Esophagus (tissue), 2 donors: ENCODE measurements at regions not wholly inside any gene's neighbourhood (a gene's known extent, or its start where the extent isn't known, plus 50 kb on each side); places are given as distances from the start of the nearest gene placed in this dataset.
"Not testable (repeated sequence)": the region's sequence is repeated elsewhere in the genome, so short reads cannot be mapped to it uniquely, and the experiment has no call there.

Experiments
- H3K27ac ChIP-seq, 2 donors: one replicate each; pipeline ENCODE4 v1.5.1; 2013; ENCODE audit warnings: low read depth in 2 of 2, mild to moderate bottlenecking in 2 of 2, inconsistent platforms in 1 of 2, low read length in 1 of 2, moderate library complexity in 1 of 2
- H3K27me3 ChIP-seq, 2 donors: one replicate each; pipeline ENCODE4 v1.6.1; 2013; ENCODE audit warnings: low read length in 2 of 2, control low read depth in 1 of 2, mild to moderate bottlenecking in 1 of 2; ENCODE audit not compliant: insufficient read depth in 2 of 2, control insufficient read depth in 1 of 2
- H3K36me3 ChIP-seq, 2 donors: one replicate each; pipeline ENCODE4 v1.6.1; 2013; ENCODE audit warnings: low read length in 1 of 2; ENCODE audit not compliant: control insufficient read depth in 2 of 2, insufficient read depth in 2 of 2
- H3K4me1 ChIP-seq, 2 donors: one replicate each; pipeline ENCODE4 v1.6.1; 2013; ENCODE audit warnings: low read length in 1 of 2; ENCODE audit not compliant: control insufficient read depth in 2 of 2, insufficient read depth in 2 of 2
- H3K4me3 ChIP-seq, 2 donors: one replicate each; pipeline ENCODE4 v1.5.1; 2013; ENCODE audit warnings: low read length in 2 of 2, mild to moderate bottlenecking in 2 of 2, low read depth in 1 of 2, moderate library complexity in 1 of 2
- H3K9me3 ChIP-seq, 2 donors: one replicate each; pipeline ENCODE4 v1.6.1; 2013; ENCODE audit warnings: mild to moderate bottlenecking in 2 of 2, low read depth in 1 of 2, low read length in 1 of 2, moderate library complexity in 1 of 2; ENCODE audit not compliant: control insufficient read depth in 2 of 2, insufficient read depth in 1 of 2
- WGBS, 2 donors: extraction: QIAGEN DNeasy Blood & Tissue Kit; methylation state at CpG; one replicate each; pipeline ENCODE4 v1.1.7; 2013; 5-methylcytosine and 5-hydroxymethylcytosine counted together
- donor health status: healthy with polysubstance abuse.
- donor health status: Bipolar disorder and iron deficiency.

- WGBS, 2 donors, result 49% methylated on average over 5 of the region's 5 CpGs
- Histone ChIP-seq H3K4me1 (no peaks in the 10 kb centered on the region), H3K9me3 (no peaks in the 10 kb centered on the region), H3K4me3 (no peak overlapping the region), H3K27me3 (no peaks in the 10 kb centered on the region), H3K36me3 (no peaks in the 10 kb centered on the region), H3K27ac (no peak overlapping the region)
Measured at GRCh38 chr2:21837168-21837960, 713.6 kb downstream of the TDRD15 start.

- Histone ChIP-seq H3K4me3 (no peak overlapping the region), H3K36me3 (no peaks in the 10 kb centered on the region), H3K4me1 (no peaks in the 10 kb centered on the region), H3K27me3 (no peaks in the 10 kb centered on the region), H3K27ac (no peak overlapping the region), H3K9me3 (no peaks in the 10 kb centered on the region)
- 53 to 57% methylated on average over 3 of the region's 3 CpGs for WGBS, 2 donors
Measured at GRCh38 chr2:21841341-21841740, 717.6 kb downstream of the TDRD15 start.

GRCh38 chr2:21850367-21850766, 726.6 kb downstream of the TDRD15 start:
- H3K9me3 ChIP-seq, H3K27me3 ChIP-seq, H3K27ac ChIP-seq, H3K4me3 ChIP-seq, H3K36me3 ChIP-seq, H3K4me1 ChIP-seq: not testable (repeated sequence)
- WGBS, 2 donors, result 71 to 78% methylated on average over 7 of the region's 7 CpGs

- 75 to 78% methylated on average over 3 of the region's 3 CpGs for WGBS, 2 donors
- Histone ChIP-seq H3K4me1 (no peaks in the 10 kb centered on the region), H3K36me3 (no peaks in the 10 kb centered on the region), H3K27me3 (no peaks in the 10 kb centered on the region), H3K9me3 (no peaks in the 10 kb centered on the region), H3K27ac (no peak overlapping the region), H3K4me3 (no peak overlapping the region)
Measured at GRCh38 chr2:21854938-21855337, 731.2 kb downstream of the TDRD15 start.

- WGBS, 2 donors, result 68 to 69% methylated on average over 3 of the region's 3 CpGs
- Histone ChIP-seq H3K4me1 (no peaks in the 10 kb centered on the region), H3K27me3 (no peaks in the 10 kb centered on the region), H3K9me3 (no peaks in the 10 kb centered on the region), H3K27ac (no peak overlapping the region), H3K4me3 (no peak overlapping the region), H3K36me3 (no peaks in the 10 kb centered on the region)
Measured at GRCh38 chr2:21856708-21857107, 732.9 kb downstream of the TDRD15 start.

GRCh38 chr2:21860907-21861306, 737.1 kb downstream of the TDRD15 start:
- Histone ChIP-seq H3K9me3 (no peaks in the 10 kb centered on the region), H3K4me3 (no peak overlapping the region), H3K36me3 (no peaks in the 10 kb centered on the region), H3K27me3 (no peaks in the 10 kb centered on the region), H3K27ac (no peak overlapping the region), H3K4me1 (no peaks in the 10 kb centered on the region)
- WGBS, 2 donors, result 67 to 72% methylated on average over 2 of the region's 2 CpGs

GRCh38 chr2:21866316-21866715, 742.5 kb downstream of the TDRD15 start:
- H3K27me3 ChIP-seq, result no peaks in the 10 kb centered on the region
- H3K36me3 ChIP-seq, result no peaks in the 10 kb centered on the region
- peaks cover 2 to 4% of the 10 kb centered on the region in 2 donors for H3K9me3 ChIP-seq
- WGBS, 2 donors, result 76 to 83% methylated on average over 5 of the region's 5 CpGs
- H3K4me3 ChIP-seq, result no peak overlapping the region
- H3K27ac ChIP-seq, result no peak overlapping the region
- no peaks in the 10 kb centered on the region for H3K4me1 ChIP-seq

GRCh38 chr2:21887881-21888280, 764.1 kb downstream of the TDRD15 start:
- no peak overlapping the region for H3K27ac ChIP-seq
- H3K9me3 ChIP-seq, result no peaks in the 10 kb centered on the region
- no peaks in the 10 kb centered on the region for H3K4me1 ChIP-seq
- WGBS, 2 donors, result 64 to 71% methylated on average over 4 of the region's 4 CpGs
- H3K4me3 ChIP-seq, result no peak overlapping the region
- no peaks in the 10 kb centered on the region for H3K36me3 ChIP-seq
- no peaks in the 10 kb centered on the region for H3K27me3 ChIP-seq

GRCh38 chr2:21890041-21890440, 766.3 kb downstream of the TDRD15 start:
- H3K36me3 ChIP-seq, result no peaks in the 10 kb centered on the region
- 47 to 59% methylated on average over 7 of the region's 7 CpGs for WGBS, 2 donors

GRCh38 chr2:21890716-21891115, 766.9 kb downstream of the TDRD15 start:
- H3K27me3 ChIP-seq, result no peaks in the 10 kb centered on the region
- H3K4me3 ChIP-seq, result no peak overlapping the region
- WGBS, 2 donors, result 70 to 75% methylated on average over 6 of the region's 6 CpGs
- H3K27ac ChIP-seq, result no peak overlapping the region
- H3K4me1 ChIP-seq, result no peaks in the 10 kb centered on the region
- H3K36me3 ChIP-seq, result no peaks in the 10 kb centered on the region
- H3K9me3 ChIP-seq, result no peaks in the 10 kb centered on the region

More at GRCh38 chr2:21890041-21890440, 766.3 kb downstream of the TDRD15 start:
- Histone ChIP-seq H3K27ac (no peak overlapping the region), H3K4me3 (no peak overlapping the region), H3K4me1 (no peaks in the 10 kb centered on the region), H3K27me3 (no peaks in the 10 kb centered on the region), H3K9me3 (no peaks in the 10 kb centered on the region)
